PFSK-1 (cell line): ENCODE measurements at regions not wholly inside any gene's neighbourhood (a gene's known extent, or its start where the extent isn't known, plus 50 kb on each side); places are given as distances from the start of the nearest gene placed in this dataset.

Source experiments
- FOXP2 ChIP-seq: optimal IDR thresholded peaks from 2 replicates; pipeline ENCODE3; 2011; ENCODE audit warnings: borderline replicate concordance, control low read depth, inconsistent platforms; ENCODE audit not compliant: insufficient read depth; ENCODE audit errors: extremely low read length, extremely low read depth
- POLR2AphosphoS5 ChIP-seq: IDR thresholded peaks from 2 replicates; pipeline ENCODE4 v1.6.1; 2012; ENCODE audit warnings: low read depth, mild to moderate bottlenecking, control low read depth, low read length, moderate library complexity
- SIN3A ChIP-seq: IDR thresholded peaks from 2 replicates; pipeline ENCODE4 v1.6.1; 2012; ENCODE audit warnings: mild to moderate bottlenecking, low read length, moderate library complexity, borderline replicate concordance; ENCODE audit not compliant: insufficient read depth
- TAF1 ChIP-seq: IDR thresholded peaks from 2 replicates; pipeline ENCODE4 v1.6.1; 2012; ENCODE audit warnings: low read length, control low read depth, borderline replicate concordance; ENCODE audit not compliant: insufficient read depth
- TF ChIP-seq, protein P1 (sequence below), 2 experiments: IDR thresholded peaks; 2 replicates each; pipeline versions ENCODE4 v1.6.1 to v1.8.0; 2011 to 2012; ENCODE audit warnings: low read depth in 2 of 2, low read length in 2 of 2, control low read depth in 1 of 2, inconsistent platforms in 1 of 2, mild to moderate bottlenecking in 1 of 2, moderate library complexity in 1 of 2; ENCODE audit not compliant: insufficient read depth in 1 of 2

DNA sequence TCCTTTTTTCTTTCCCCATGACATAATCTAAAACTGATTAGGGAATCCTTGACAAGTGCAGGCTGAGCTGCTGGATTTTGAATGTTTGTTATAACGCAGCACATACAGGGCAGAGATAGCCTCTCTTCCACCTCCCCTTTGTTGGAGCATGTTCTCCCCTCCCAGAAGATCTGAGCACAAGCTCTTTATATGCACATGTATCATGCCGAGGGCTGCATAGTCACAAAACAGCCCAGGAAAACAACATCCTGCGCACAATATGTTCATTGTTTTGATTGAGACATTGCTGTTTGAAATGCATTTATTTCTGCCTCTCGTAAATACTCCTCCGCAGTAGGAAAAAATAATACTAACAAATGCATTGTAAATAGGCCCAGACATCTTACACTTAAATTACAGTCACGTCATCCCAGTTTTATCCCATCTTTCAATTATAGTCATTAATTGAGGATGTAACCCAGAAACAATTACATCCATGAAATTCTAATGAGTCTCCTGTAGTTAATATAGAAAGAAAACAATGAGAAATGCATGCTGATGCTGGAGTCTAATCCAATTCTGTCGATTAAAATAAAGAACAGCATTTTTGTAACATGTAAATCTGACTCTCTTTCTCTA is 401.8 kb downstream of the BTG1 start:
- TF ChIP-seq FOXP2 (no peak), SIN3A (no peak), TAF1 (no peak), POLR2AphosphoS5 (no peak)
- TF ChIP-seq, protein P1, sequence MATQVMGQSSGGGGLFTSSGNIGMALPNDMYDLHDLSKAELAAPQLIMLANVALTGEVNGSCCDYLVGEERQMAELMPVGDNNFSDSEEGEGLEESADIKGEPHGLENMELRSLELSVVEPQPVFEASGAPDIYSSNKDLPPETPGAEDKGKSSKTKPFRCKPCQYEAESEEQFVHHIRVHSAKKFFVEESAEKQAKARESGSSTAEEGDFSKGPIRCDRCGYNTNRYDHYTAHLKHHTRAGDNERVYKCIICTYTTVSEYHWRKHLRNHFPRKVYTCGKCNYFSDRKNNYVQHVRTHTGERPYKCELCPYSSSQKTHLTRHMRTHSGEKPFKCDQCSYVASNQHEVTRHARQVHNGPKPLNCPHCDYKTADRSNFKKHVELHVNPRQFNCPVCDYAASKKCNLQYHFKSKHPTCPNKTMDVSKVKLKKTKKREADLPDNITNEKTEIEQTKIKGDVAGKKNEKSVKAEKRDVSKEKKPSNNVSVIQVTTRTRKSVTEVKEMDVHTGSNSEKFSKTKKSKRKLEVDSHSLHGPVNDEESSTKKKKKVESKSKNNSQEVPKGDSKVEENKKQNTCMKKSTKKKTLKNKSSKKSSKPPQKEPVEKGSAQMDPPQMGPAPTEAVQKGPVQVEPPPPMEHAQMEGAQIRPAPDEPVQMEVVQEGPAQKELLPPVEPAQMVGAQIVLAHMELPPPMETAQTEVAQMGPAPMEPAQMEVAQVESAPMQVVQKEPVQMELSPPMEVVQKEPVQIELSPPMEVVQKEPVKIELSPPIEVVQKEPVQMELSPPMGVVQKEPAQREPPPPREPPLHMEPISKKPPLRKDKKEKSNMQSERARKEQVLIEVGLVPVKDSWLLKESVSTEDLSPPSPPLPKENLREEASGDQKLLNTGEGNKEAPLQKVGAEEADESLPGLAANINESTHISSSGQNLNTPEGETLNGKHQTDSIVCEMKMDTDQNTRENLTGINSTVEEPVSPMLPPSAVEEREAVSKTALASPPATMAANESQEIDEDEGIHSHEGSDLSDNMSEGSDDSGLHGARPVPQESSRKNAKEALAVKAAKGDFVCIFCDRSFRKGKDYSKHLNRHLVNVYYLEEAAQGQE (IDR thresholded peaks at IDR 0.05; ENCODE audit: insufficient read depth in 1 of 2, low read depth in 2 of 2, low read length in 2 of 2) = no peak

DNA sequence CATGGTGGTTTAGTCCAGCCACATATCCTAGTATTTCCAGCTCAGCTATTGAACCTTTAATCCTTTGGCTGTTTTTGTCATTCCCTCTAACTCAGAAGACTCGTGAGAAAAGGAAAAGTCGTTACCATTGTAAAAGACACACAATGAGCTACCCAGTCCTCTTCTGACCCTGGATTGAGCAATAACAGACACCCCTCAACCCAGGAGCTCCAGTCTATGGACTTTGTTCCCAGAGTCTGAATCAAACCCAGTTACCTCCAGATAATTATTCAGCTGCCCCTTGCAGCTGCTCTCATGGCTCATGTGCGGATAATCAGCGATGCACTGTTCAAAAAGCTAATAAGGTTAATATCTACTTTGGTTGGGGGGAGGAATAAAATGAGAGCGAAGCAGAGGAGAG is 402.4 kb downstream of the BTG1 start:
- TF ChIP-seq, protein P1 (IDR thresholded peaks at IDR 0.05; ENCODE audit: insufficient read depth in 1 of 2, low read depth in 2 of 2, low read length in 2 of 2) = no peak
- TF ChIP-seq POLR2AphosphoS5 = no peak
- no peak for TF ChIP-seq FOXP2
- no peak for TF ChIP-seq SIN3A
- no peak for TF ChIP-seq TAF1

DNA sequence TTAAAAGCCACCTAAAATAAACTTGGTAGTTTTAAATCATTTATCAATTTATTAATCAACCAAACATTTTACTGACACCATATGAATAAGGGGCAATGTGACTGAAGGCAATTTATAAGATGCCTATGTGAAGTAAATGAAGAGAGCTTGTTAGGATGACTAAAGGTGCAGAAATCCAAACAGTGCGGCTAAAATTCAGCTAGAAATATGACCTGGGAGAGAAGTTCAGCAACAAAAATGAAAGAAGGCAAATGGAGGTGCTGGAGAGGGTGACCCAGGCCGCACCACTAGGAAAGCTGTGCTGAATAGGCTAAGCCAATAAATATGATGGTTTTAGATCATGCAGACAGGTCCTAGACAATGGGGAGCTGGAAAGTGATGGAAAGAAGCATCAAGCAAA is 403.7 kb downstream of the BTG1 start:
- TF ChIP-seq SIN3A (no peak), TAF1 (no peak), POLR2AphosphoS5 (no peak), FOXP2 (no peak)
- TF ChIP-seq, protein P1 (IDR thresholded peaks at IDR 0.05; ENCODE audit: insufficient read depth in 1 of 2, low read depth in 2 of 2, low read length in 2 of 2) = no peak

DNA sequence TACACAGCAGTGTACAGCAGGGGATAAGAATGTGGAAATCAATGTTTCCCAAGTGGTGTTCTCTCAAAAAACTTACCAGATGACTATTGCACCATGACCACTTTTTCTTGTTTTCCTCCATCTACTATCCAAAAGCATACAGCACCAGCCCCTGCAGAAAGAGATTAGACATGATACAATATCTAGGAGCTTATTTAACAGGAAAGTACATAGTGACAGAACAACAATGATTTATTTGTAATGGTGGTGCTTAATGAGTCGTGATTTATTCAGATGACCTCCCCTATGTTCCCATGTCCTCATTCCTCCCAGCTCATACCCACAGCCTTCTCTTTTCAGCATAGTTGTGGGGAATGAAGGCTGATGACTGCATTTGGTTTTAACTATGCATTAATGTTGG is 413.6 kb downstream of the BTG1 start:
- TF ChIP-seq TAF1 = no peak
- TF ChIP-seq, protein P1 (IDR thresholded peaks at IDR 0.05; ENCODE audit: insufficient read depth in 1 of 2, low read depth in 2 of 2, low read length in 2 of 2) = no peak
- TF ChIP-seq POLR2AphosphoS5 = no peak
- TF ChIP-seq FOXP2 = no peak
- TF ChIP-seq SIN3A = no peak

DNA sequence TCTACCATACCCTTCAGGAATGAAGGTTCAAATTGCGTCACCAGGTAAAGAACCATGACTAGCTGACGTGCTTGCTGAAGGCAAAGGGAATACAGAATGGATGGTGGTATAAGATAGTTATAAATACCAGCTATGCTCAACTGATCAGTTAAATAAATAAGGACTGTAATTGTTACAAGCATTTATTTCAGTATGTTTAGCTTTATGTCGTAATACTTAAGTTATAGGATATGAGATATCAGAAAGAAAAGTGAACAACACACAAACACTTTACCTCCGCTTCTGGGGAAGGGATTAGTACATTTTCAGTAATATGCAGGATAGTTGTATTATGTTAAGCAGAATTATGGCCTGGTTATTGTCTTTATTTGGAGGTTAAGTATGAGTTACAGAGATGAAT is 416.1 kb downstream of the BTG1 start:
- TF ChIP-seq TAF1 (no peak), POLR2AphosphoS5 (no peak), FOXP2 (no peak), SIN3A (no peak)
- TF ChIP-seq, protein P1 (IDR thresholded peaks at IDR 0.05; ENCODE audit: insufficient read depth in 1 of 2, low read depth in 2 of 2, low read length in 2 of 2) = no peak
